Astrocyte (in vitro differentiated cells and primary cell): ENCODE measurements at regions not wholly inside any gene's neighbourhood (a gene's known extent, or its start where the extent isn't known, plus 50 kb on each side); places are given as distances from the start of the nearest gene placed in this dataset.

Experiments
- DNase-seq: peaks from one replicate; pipeline ENCODE4 v3.0.0-alpha.2; 2010; ENCODE audit warnings: low read depth
- FAIRE-seq: peaks from 2 replicates; lab custom pipeline; 2011; peaks lifted over from hg19 to GRCh38; lab: Jason Lieb, UNC
- H2AFZ ChIP-seq: 2 replicates; pipeline ENCODE4 v1.6.0; 2012; ENCODE audit warnings: low read depth, low read length, inconsistent platforms
- H3K27ac ChIP-seq: 2 replicates; pipeline ENCODE4 v1.5.1; 2011; ENCODE audit warnings: low read depth, low read length, inconsistent platforms
- H3K27me3 ChIP-seq: 2 replicates; pipeline ENCODE4 v1.6.0; 2011; ENCODE audit warnings: low read length, inconsistent platforms; ENCODE audit not compliant: insufficient read depth
- H3K36me3 ChIP-seq: 2 replicates; pipeline ENCODE4 v1.5.1; 2011; ENCODE audit warnings: low read length, inconsistent platforms; ENCODE audit not compliant: insufficient read depth
- H3K4me1 ChIP-seq: 2 replicates; pipeline ENCODE4 v1.5.1; 2011; ENCODE audit warnings: low read length, inconsistent platforms; ENCODE audit not compliant: insufficient read depth
- H3K4me2 ChIP-seq: 2 replicates; pipeline ENCODE4 v1.6.0; 2012; ENCODE audit warnings: low read length, inconsistent platforms
- H3K4me3 ChIP-seq: 2 replicates; pipeline ENCODE4 v1.5.1; 2011; ENCODE audit warnings: low read depth, mild to moderate bottlenecking, low read length, inconsistent platforms; ENCODE audit not compliant: insufficient read depth
- H3K79me2 ChIP-seq: 2 replicates; pipeline ENCODE4 v1.6.0; 2012; ENCODE audit warnings: mild to moderate bottlenecking, low read length, inconsistent platforms; ENCODE audit not compliant: insufficient read depth
- H3K9ac ChIP-seq: 2 replicates; pipeline ENCODE4 v1.6.0; 2012; ENCODE audit warnings: mild to moderate bottlenecking, low read length, inconsistent platforms
- H3K9me3 ChIP-seq: 2 replicates; pipeline ENCODE4 v1.5.1; 2012; ENCODE audit warnings: low read depth, mild to moderate bottlenecking, low read length, inconsistent platforms; ENCODE audit not compliant: insufficient read depth
- H4K20me1 ChIP-seq: 2 replicates; pipeline ENCODE4 v1.6.0; 2012; ENCODE audit warnings: low read length, inconsistent platforms; ENCODE audit not compliant: insufficient read depth
- H3K27ac Mint-ChIP-seq: one replicate; pipeline ENCODE4 v1.8.0; 2021; ENCODE audit warnings: mild to moderate bottlenecking, mixed read lengths; ENCODE audit not compliant: unreplicated experiment
- H3K27me3 Mint-ChIP-seq: one replicate; pipeline ENCODE4 v1.8.0; 2021; ENCODE audit warnings: low read depth, mixed read lengths; ENCODE audit not compliant: unreplicated experiment
- H3K36me3 Mint-ChIP-seq: one replicate; pipeline ENCODE4 v1.8.0; 2021; ENCODE audit warnings: low read depth, mixed read lengths; ENCODE audit not compliant: unreplicated experiment
- H3K4me1 Mint-ChIP-seq: one replicate; pipeline ENCODE4 v1.8.0; 2021; ENCODE audit warnings: low read depth, mixed read lengths; ENCODE audit not compliant: unreplicated experiment
- H3K4me3 Mint-ChIP-seq: one replicate; pipeline ENCODE4 v1.8.0; 2021; ENCODE audit warnings: mild to moderate bottlenecking, moderate library complexity, mixed read lengths; ENCODE audit not compliant: unreplicated experiment
- H3K9me3 Mint-ChIP-seq: one replicate; pipeline ENCODE4 v1.8.0; 2021; ENCODE audit warnings: mild to moderate bottlenecking, mixed read lengths; ENCODE audit not compliant: unreplicated experiment
- EZH2 ChIP-seq: IDR thresholded peaks from 2 replicates; pipeline ENCODE4 v1.6.1; 2012; ENCODE audit warnings: mild to moderate bottlenecking, low read length, inconsistent platforms; ENCODE audit not compliant: insufficient read depth
- TF ChIP-seq, protein P1 (sequence below): IDR thresholded peaks from 2 replicates; pipeline ENCODE4 v1.5.1; 2011; ENCODE audit warnings: low read depth, mild to moderate bottlenecking, inconsistent platforms, low read length, moderate library complexity; ENCODE audit not compliant: insufficient read depth

DNA sequence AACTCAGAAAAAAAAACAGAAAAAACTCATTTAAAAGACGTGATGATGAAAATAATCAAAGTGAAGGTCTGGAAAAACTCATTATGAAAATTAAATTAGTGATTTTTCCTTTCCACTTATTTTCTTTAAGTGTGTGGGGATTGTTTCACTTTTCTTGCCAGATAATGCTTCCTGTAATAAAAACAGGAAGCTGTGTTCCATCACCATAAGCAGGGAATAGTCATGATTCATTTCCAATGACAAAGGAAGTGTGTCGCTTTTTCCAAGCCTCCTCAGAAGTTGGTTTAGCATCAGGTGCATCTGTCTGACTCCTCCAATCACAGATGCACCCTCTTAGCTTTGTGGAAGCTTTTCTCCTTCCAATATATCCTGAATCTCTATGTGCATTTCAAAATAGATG lies 2068.7 kb downstream of the MAT2B start:
- no peaks in the 10 kb centered on the region for H3K9me3 ChIP-seq
- H3K27me3 ChIP-seq = no peaks in the 10 kb centered on the region
- no peak overlapping the region for H3K4me2 ChIP-seq
- H3K4me3 ChIP-seq = no peak overlapping the region
- H3K27ac ChIP-seq = no peak overlapping the region
- no peaks in the 10 kb centered on the region for H3K79me2 ChIP-seq
- no peak overlapping the region for H2AFZ ChIP-seq
- H3K9ac ChIP-seq = no peak overlapping the region
- no peaks in the 10 kb centered on the region for H3K4me1 ChIP-seq
- TF ChIP-seq EZH2 = no peak
- TF ChIP-seq, protein P1, sequence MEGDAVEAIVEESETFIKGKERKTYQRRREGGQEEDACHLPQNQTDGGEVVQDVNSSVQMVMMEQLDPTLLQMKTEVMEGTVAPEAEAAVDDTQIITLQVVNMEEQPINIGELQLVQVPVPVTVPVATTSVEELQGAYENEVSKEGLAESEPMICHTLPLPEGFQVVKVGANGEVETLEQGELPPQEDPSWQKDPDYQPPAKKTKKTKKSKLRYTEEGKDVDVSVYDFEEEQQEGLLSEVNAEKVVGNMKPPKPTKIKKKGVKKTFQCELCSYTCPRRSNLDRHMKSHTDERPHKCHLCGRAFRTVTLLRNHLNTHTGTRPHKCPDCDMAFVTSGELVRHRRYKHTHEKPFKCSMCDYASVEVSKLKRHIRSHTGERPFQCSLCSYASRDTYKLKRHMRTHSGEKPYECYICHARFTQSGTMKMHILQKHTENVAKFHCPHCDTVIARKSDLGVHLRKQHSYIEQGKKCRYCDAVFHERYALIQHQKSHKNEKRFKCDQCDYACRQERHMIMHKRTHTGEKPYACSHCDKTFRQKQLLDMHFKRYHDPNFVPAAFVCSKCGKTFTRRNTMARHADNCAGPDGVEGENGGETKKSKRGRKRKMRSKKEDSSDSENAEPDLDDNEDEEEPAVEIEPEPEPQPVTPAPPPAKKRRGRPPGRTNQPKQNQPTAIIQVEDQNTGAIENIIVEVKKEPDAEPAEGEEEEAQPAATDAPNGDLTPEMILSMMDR = no peak
- no peak overlapping the region for H3K4me3 Mint-ChIP-seq
- no peaks in the 10 kb centered on the region for H3K36me3 ChIP-seq
- H3K36me3 Mint-ChIP-seq = no peaks in the 10 kb centered on the region
- H3K27me3 Mint-ChIP-seq = peaks cover 2% of the 10 kb centered on the region
- H3K4me1 Mint-ChIP-seq = no peaks in the 10 kb centered on the region
- H3K9me3 Mint-ChIP-seq = peaks cover 7% of the 10 kb centered on the region
- DNase-seq (no peak), FAIRE-seq (no peak)
- H3K27ac Mint-ChIP-seq = no peak overlapping the region
- H4K20me1 ChIP-seq = no peaks in the 10 kb centered on the region

DNA sequence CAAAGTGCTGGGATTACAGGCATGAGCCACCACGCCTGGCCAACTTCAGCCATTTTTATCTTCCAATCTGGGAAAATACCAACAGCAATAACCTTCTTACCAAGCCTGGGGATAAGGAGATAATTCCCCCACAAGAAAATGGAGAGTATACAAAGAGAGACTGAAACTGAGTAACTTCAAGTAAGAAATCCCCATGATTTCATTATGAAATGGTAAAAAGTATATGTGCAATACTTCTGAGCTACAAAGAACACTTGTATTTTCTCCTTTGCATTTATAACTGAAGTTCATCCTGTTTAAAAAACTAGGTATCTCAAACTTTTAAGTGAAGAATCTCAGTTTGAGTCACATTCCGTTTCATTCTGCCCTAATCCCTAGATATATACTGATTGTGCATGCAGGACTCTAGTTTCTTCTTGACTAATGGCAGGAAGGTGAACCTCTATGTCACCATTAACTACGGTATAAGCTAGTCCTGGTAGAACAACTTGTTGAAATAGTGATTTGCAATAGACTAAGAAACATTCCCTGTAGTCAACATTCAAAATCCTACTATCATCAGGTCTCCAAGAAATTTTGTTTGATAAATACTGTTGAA lies 2071.4 kb downstream of the MAT2B start:
- DNase-seq (no peak), FAIRE-seq (no peak)
- Histone ChIP-seq H3K9ac (no peak overlapping the region), H3K27ac (no peak overlapping the region), H3K36me3 (no peaks in the 10 kb centered on the region), H3K4me1 (no peaks in the 10 kb centered on the region), H3K4me3 (no peak overlapping the region), H3K27me3 (no peaks in the 10 kb centered on the region), H3K9me3 (no peaks in the 10 kb centered on the region), H3K4me2 (no peak overlapping the region), H3K79me2 (no peaks in the 10 kb centered on the region), H2AFZ (no peak overlapping the region), H4K20me1 (no peaks in the 10 kb centered on the region)
- Mint-ChIP-seq H3K4me1 (peaks cover 2% of the 10 kb centered on the region), H3K36me3 (no peaks in the 10 kb centered on the region), H3K9me3 (peaks cover 2% of the 10 kb centered on the region), H3K27me3 (peaks cover 2% of the 10 kb centered on the region), H3K4me3 (no peak overlapping the region), H3K27ac (no peak overlapping the region)
- TF ChIP-seq, protein P1 = no peak
- TF ChIP-seq EZH2 = no peak

DNA sequence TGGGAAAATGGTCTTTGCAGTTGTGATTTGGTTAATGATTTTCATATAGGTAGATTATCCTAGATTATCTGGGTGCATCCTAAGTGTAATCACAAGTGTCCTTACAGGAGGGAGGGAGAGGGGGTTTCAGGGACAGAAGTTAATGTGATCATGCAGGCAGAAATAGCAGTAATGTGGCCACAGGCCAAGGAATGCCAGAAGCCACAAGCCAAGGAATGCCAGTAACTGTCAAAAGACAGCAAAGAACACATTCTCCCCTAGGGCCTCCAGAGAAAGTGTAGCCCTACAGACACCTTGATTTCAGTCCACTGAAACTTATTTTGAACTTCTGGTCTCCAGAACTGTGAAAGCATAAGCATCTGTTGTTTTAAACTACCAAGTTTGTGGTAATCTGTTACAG lies 2074.5 kb downstream of the MAT2B start:
- H3K4me1 Mint-ChIP-seq = peaks cover 2% of the 10 kb centered on the region
- H3K4me2 ChIP-seq = no peak overlapping the region
- no peaks in the 10 kb centered on the region for H4K20me1 ChIP-seq
- no peak overlapping the region for H3K4me3 ChIP-seq
- H3K36me3 ChIP-seq = no peaks in the 10 kb centered on the region
- H3K27ac Mint-ChIP-seq = no peak overlapping the region
- no peaks in the 10 kb centered on the region for H3K27me3 ChIP-seq
- peaks cover 2% of the 10 kb centered on the region for H3K27me3 Mint-ChIP-seq
- no peaks in the 10 kb centered on the region for H3K36me3 Mint-ChIP-seq
- no peaks in the 10 kb centered on the region for H3K9me3 Mint-ChIP-seq
- H3K79me2 ChIP-seq = no peaks in the 10 kb centered on the region
- H3K27ac ChIP-seq = no peak overlapping the region
- no peaks in the 10 kb centered on the region for H3K4me1 ChIP-seq
- TF ChIP-seq, protein P1 = no peak
- no peak overlapping the region for H3K9ac ChIP-seq
- H3K9me3 ChIP-seq = no peaks in the 10 kb centered on the region
- no peak overlapping the region for H3K4me3 Mint-ChIP-seq
- no peak overlapping the region for H2AFZ ChIP-seq
- FAIRE-seq (no peak), DNase-seq (peak; percentile 45)
